ENCODE measurements at regions not wholly inside any gene's neighbourhood (a gene's known extent, or its start where the extent isn't known, plus 50 kb on each side); places are given as distances from the start of the nearest gene placed in this dataset.

GRCh38 chr1:82366689-82367088 is 566.0 kb downstream of the ADGRL2 start:
- TF ChIP-seq REST (IDR thresholded peaks at IDR 0.05; ENCODE audit: low read depth) (no peak), EP300 (IDR thresholded peaks at IDR 0.05; ENCODE audit: borderline replicate concordance) (no peak), CREB1 (IDR thresholded peaks at IDR 0.05; ENCODE audit: low read depth) (no peak), MAX (IDR thresholded peaks at IDR 0.05) (no peak), YY1 (IDR thresholded peaks at IDR 0.05; ENCODE audit: low read depth) (no peak), CEBPB (IDR thresholded peaks at IDR 0.05) (no peak), TEAD4 (IDR thresholded peaks at IDR 0.05) (no peak), NFIC (IDR thresholded peaks at IDR 0.05) (no peak), RAD21 (IDR thresholded peaks at IDR 0.05; ENCODE audit: low read depth) (no peak), EGR1 (IDR thresholded peaks at IDR 0.05) (no peak), TCF12 (IDR thresholded peaks at IDR 0.05; ENCODE audit: low read depth) (no peak)

- TF ChIP-seq USF1 (IDR thresholded peaks at IDR 0.05): no peak
- TF ChIP-seq NFIC (IDR thresholded peaks at IDR 0.05): no peak
- TF ChIP-seq TCF12 (IDR thresholded peaks at IDR 0.05; ENCODE audit: low read depth): no peak
- TF ChIP-seq ZBTB7A (IDR thresholded peaks at IDR 0.05; ENCODE audit: low read depth): no peak
- no peak for TF ChIP-seq FOXM1 (IDR thresholded peaks at IDR 0.05; ENCODE audit: borderline replicate concordance, low read depth)
- TF ChIP-seq EP300 (IDR thresholded peaks at IDR 0.05; ENCODE audit: borderline replicate concordance): no peak
These were observed 547.8 kb downstream of the ADGRL2 start for GRCh38 chr1:82348487-82348886.

- TF ChIP-seq USF1 (IDR thresholded peaks at IDR 0.05) (no peak), MAX (IDR thresholded peaks at IDR 0.05) (no peak), CEBPB (IDR thresholded peaks at IDR 0.05) (no peak), RAD21 (IDR thresholded peaks at IDR 0.05; ENCODE audit: low read depth) (no peak), EP300 (IDR thresholded peaks at IDR 0.05; ENCODE audit: borderline replicate concordance) (no peak), FOXM1 (IDR thresholded peaks at IDR 0.05; ENCODE audit: borderline replicate concordance, low read depth) (no peak), TCF12 (IDR thresholded peaks at IDR 0.05; ENCODE audit: low read depth) (no peak), EGR1 (IDR thresholded peaks at IDR 0.05) (no peak), TEAD4 (IDR thresholded peaks at IDR 0.05) (no peak)
These were observed 545.4 kb downstream of the ADGRL2 start for GRCh38 chr1:82346141-82346540.

GRCh38 chr1:82343381-82343780 is 542.6 kb downstream of the ADGRL2 start:
- TF ChIP-seq YY1 (IDR thresholded peaks at IDR 0.05; ENCODE audit: low read depth) (no peak), NFIC (IDR thresholded peaks at IDR 0.05) (no peak), CEBPB (IDR thresholded peaks at IDR 0.05) (no peak), REST (IDR thresholded peaks at IDR 0.05; ENCODE audit: low read depth) (no peak), TCF12 (IDR thresholded peaks at IDR 0.05; ENCODE audit: low read depth) (no peak), RAD21 (IDR thresholded peaks at IDR 0.05; ENCODE audit: low read depth) (no peak), TAF1 (IDR thresholded peaks at IDR 0.05; ENCODE audit: low read depth) (no peak), FOXM1 (IDR thresholded peaks at IDR 0.05; ENCODE audit: borderline replicate concordance, low read depth) (no peak), ZBTB7A (IDR thresholded peaks at IDR 0.05; ENCODE audit: low read depth) (no peak), EGR1 (IDR thresholded peaks at IDR 0.05) (no peak), TEAD4 (IDR thresholded peaks at IDR 0.05) (no peak), MAX (IDR thresholded peaks at IDR 0.05) (no peak), EP300 (IDR thresholded peaks at IDR 0.05; ENCODE audit: borderline replicate concordance) (no peak), USF1 (IDR thresholded peaks at IDR 0.05) (no peak), CREB1 (IDR thresholded peaks at IDR 0.05; ENCODE audit: low read depth) (no peak)

- no peak for TF ChIP-seq EP300 (IDR thresholded peaks at IDR 0.05; ENCODE audit: borderline replicate concordance)
- no peak for TF ChIP-seq FOXM1 (IDR thresholded peaks at IDR 0.05; ENCODE audit: borderline replicate concordance, low read depth)
- no peak for TF ChIP-seq USF1 (IDR thresholded peaks at IDR 0.05)
- TF ChIP-seq EGR1 (IDR thresholded peaks at IDR 0.05): no peak
- TF ChIP-seq TAF1 (IDR thresholded peaks at IDR 0.05; ENCODE audit: low read depth): no peak
- TF ChIP-seq NFIC (IDR thresholded peaks at IDR 0.05): no peak
- TF ChIP-seq TEAD4 (IDR thresholded peaks at IDR 0.05): no peak
- TF ChIP-seq ZBTB7A (IDR thresholded peaks at IDR 0.05; ENCODE audit: low read depth): no peak
- TF ChIP-seq RAD21 (IDR thresholded peaks at IDR 0.05; ENCODE audit: low read depth): no peak
- no peak for TF ChIP-seq CEBPB (IDR thresholded peaks at IDR 0.05)
These were observed 536.9 kb downstream of the ADGRL2 start for GRCh38 chr1:82337635-82338034.

Measured in Ishikawa (cell line).